Large intestine (tissue), 3 donors: ENCODE measurements at regions not wholly inside any gene's neighbourhood (a gene's known extent, or its start where the extent isn't known, plus 50 kb on each side); places are given as distances from the start of the nearest gene placed in this dataset.
"Not testable (repeated sequence)": the region's sequence is repeated elsewhere in the genome, so short reads cannot be mapped to it uniquely, and the experiment has no call there.

ENCODE experiments used
- DNase-seq, 2 donors: peaks; one replicate each; pipeline versions ENCODE4 v3.0.0 to v3.0.0-alpha.2; 2013
- H3K27ac ChIP-seq: one replicate; pipeline ENCODE4 v1.5.1; 2013; ENCODE audit warnings: low read length
- H3K27me3 ChIP-seq: 2 replicates; pipeline ENCODE4 v1.6.1; 2013; ENCODE audit warnings: low read length; ENCODE audit not compliant: control insufficient read depth, insufficient read depth
- H3K36me3 ChIP-seq: 2 replicates; pipeline ENCODE4 v1.6.1; 2013; ENCODE audit warnings: low read length; ENCODE audit not compliant: control insufficient read depth, insufficient read depth
- H3K4me1 ChIP-seq: one replicate; pipeline ENCODE4 v1.6.1; 2013; ENCODE audit warnings: low read length; ENCODE audit not compliant: control insufficient read depth, insufficient read depth
- H3K4me3 ChIP-seq: one replicate; pipeline ENCODE4 v1.5.1; 2013; ENCODE audit warnings: low read length
- H3K9me3 ChIP-seq: one replicate; pipeline ENCODE4 v1.6.1; 2013; ENCODE audit warnings: mild to moderate bottlenecking, low read depth, low read length, moderate library complexity; ENCODE audit not compliant: control insufficient read depth
- WGBS: methylation state at CpG from one replicate; pipeline ENCODE4 v1.1.5; 2013; ENCODE audit warnings: low lambda C conversion rate; ENCODE audit not compliant: insufficient coverage; 5-methylcytosine and 5-hydroxymethylcytosine counted together

DNA sequence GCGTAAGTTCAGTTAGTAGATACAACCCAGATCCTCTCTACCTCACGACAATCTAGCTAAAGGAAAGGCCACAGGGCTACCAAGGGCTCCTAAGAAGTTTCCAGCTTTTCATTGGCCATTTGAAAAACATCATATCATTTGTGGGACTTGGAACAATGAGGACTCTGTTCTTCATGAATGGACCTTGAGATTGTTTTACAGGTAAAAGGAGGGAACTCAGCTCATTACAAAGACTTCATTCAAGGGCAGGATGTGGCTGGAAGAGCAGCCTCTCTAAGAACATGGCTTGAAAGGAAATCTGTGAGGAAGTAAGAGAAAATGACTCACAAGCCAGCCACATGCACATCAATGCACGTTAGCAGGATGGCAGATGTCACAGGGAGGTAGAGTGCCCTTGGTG lies 105.9 kb upstream of the SLC7A11 start:
- no peaks in the 10 kb centered on the region for H3K36me3 ChIP-seq
- H3K27ac ChIP-seq, result no peak overlapping the region
- no peak overlapping the region for H3K4me3 ChIP-seq
- no peaks in the 10 kb centered on the region for H3K27me3 ChIP-seq
- H3K9me3 ChIP-seq, result no peaks in the 10 kb centered on the region
- no peaks in the 10 kb centered on the region for H3K4me1 ChIP-seq
- DNase-seq, result peak; percentile 2 to 37
- no CpG with 5 or more reads among the region's 3 CpGs for WGBS

DNA sequence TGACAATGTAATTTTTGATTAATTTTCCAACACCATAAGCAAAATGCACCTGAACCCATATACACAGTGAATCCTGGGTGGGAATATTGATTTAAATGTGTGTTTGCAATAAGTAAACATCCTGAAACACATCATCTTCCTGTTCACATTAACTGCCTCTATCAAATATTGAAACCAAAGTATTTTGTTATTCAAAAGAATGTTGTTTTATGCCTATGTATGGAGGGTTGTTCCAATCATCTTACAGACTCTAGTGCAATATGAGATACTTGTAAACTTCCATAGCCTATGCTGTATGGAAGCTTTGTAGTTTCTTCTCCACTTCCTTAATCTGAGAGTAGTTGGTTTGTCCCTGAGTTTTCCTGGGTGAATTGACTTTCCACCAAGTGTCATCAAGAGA lies 105.4 kb upstream of the SLC7A11 start:
- DNase-seq, result no peak
- H3K9me3 ChIP-seq, result no peaks in the 10 kb centered on the region
- no peak overlapping the region for H3K27ac ChIP-seq
- H3K27me3 ChIP-seq, result no peaks in the 10 kb centered on the region
- no peaks in the 10 kb centered on the region for H3K4me1 ChIP-seq
- no peak overlapping the region for H3K4me3 ChIP-seq
- no peaks in the 10 kb centered on the region for H3K36me3 ChIP-seq

DNA sequence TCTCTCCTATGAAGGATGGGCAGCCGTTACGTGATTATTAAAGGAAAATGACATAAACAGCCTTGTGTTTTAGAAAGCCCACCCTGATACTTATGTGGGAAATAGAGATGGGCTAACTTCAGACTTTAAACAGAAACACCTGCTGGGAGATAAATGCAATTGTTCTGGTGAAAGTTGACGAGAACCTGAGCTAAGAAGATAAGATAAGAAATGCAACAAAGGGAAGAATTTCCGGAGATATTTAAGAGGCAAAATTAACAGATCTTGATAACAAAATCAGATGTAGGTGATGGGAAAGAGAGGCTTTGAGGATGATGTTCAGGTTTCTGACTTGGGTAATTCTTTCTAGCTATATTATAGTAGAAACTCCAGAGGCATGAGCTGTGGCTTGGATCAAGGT lies 102.7 kb upstream of the SLC7A11 start:
- H3K4me3 ChIP-seq, result no peak overlapping the region
- 6% methylated on average over 2 of the region's 4 CpGs for WGBS
- no peak for DNase-seq
- no peaks in the 10 kb centered on the region for H3K36me3 ChIP-seq
- no peaks in the 10 kb centered on the region for H3K9me3 ChIP-seq
- H3K27ac ChIP-seq, result no peak overlapping the region
- no peaks in the 10 kb centered on the region for H3K27me3 ChIP-seq
- H3K4me1 ChIP-seq, result no peaks in the 10 kb centered on the region

DNA sequence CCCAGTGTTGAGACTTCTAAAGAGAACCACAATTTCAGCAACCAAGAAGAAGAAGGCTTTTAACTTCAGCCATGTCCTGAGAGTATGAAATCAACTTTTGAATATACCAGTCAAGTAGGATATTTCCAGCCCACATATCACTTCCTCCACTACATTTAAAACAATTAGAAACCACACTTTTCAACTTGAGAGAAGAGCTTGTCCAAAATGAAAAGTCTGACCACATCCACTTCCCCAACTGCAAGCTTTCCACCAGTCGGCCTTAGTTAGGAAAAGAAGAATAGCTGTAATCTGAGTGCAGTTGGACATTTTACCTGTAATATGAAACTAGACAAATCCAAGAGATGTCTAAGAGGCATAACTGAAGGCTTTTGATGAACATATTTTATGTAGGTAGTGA lies 101.9 kb upstream of the SLC7A11 start:
- WGBS, result no CpG with 5 or more reads among the region's 1 CpG
- H3K9me3 ChIP-seq, result no peaks in the 10 kb centered on the region
- no peak overlapping the region for H3K27ac ChIP-seq
- DNase-seq, result no peak
- H3K36me3 ChIP-seq, result no peaks in the 10 kb centered on the region
- no peaks in the 10 kb centered on the region for H3K27me3 ChIP-seq
- no peak overlapping the region for H3K4me3 ChIP-seq
- no peaks in the 10 kb centered on the region for H3K4me1 ChIP-seq

DNA sequence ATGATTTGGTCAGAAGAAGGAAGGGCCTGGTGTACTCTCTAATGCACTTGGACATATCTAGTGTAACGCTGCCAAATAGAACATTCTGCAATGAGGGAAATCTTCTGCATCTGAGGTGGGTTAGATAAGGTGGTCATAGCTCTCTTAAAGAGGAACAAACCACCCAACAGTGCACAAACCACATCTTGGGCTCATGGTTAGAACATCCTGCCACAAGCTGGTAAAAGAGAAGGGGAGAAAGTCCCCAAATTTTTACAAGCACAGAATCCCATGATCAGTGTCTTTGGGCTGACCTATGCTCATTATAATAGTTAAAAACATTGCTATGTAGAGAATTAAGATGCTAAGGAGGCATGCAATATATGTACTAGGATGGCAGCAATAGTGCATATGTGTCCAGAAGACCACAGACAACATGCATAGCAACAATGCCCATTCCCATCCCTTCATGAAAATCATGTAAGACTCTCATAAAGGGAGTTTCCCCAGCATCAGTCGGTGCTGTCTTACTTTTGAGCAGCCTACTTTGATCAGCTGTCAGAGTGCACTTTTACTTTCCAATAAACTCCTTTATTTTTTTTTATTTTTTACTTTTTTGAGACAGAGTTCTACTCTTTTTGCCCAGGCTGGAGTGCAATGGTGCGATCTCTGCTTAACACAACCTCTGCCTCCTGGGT lies 99.7 kb upstream of the SLC7A11 start:
- Histone ChIP-seq H3K9me3 (no peaks in the 10 kb centered on the region), H3K4me1 (no peaks in the 10 kb centered on the region), H3K36me3 (no peaks in the 10 kb centered on the region), H3K4me3 (no peak overlapping the region), H3K27me3 (no peaks in the 10 kb centered on the region), H3K27ac (no peak overlapping the region)
- DNase-seq, result no peak
- WGBS, result 90% methylated on average over 2 of the region's 3 CpGs

DNA sequence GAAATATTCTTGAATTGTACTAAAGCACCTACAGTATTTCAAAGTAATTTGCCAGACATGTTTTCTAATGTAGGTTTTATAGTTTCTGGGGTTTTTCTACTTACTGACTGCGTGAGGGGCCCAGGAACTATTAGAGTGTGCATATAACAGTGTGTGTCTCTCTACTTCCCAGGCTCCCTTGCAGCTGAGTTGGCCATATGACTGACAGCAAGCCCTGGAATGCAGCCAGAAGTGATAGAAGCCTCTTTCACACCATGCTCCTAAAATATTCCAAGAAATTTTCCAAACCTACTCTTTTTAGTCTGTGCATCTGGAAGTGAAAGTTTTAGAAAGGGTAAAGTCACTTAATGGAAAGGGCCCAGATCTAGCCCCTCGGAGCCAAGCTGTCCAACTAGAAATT lies 96.7 kb upstream of the SLC7A11 start:
- WGBS, result no CpG with 5 or more reads among the region's 2 CpGs
- no peaks in the 10 kb centered on the region for H3K27me3 ChIP-seq
- H3K27ac ChIP-seq, result no peak overlapping the region
- H3K9me3 ChIP-seq, result no peaks in the 10 kb centered on the region
- H3K36me3 ChIP-seq, result no peaks in the 10 kb centered on the region
- no peak overlapping the region for H3K4me3 ChIP-seq
- H3K4me1 ChIP-seq, result no peaks in the 10 kb centered on the region
- no peak for DNase-seq

DNA sequence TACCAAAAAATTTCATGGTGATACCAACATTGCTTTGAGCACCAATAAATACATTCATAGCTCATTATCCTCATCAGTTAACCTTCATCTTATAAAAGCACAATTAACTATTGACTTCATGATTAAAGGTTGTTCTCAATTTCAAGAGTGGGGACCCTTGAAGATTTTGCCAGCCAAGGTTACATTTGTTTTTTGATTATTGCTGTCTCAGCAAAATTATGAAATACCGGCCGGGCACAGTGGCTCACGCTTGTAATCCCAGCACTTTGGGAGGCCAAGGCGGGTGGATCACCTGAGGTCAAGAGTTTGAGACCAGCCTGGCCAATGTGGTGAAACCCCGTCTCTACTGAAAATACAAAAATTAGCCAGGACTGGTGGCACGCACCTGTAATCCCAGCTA lies 96.1 kb upstream of the SLC7A11 start:
- H3K27ac ChIP-seq, H3K27me3 ChIP-seq, H3K4me3 ChIP-seq, H3K36me3 ChIP-seq, H3K4me1 ChIP-seq, H3K9me3 ChIP-seq, DNase-seq: not testable (repeated sequence)
- WGBS, result no CpG with 5 or more reads among the region's 6 CpGs

DNA sequence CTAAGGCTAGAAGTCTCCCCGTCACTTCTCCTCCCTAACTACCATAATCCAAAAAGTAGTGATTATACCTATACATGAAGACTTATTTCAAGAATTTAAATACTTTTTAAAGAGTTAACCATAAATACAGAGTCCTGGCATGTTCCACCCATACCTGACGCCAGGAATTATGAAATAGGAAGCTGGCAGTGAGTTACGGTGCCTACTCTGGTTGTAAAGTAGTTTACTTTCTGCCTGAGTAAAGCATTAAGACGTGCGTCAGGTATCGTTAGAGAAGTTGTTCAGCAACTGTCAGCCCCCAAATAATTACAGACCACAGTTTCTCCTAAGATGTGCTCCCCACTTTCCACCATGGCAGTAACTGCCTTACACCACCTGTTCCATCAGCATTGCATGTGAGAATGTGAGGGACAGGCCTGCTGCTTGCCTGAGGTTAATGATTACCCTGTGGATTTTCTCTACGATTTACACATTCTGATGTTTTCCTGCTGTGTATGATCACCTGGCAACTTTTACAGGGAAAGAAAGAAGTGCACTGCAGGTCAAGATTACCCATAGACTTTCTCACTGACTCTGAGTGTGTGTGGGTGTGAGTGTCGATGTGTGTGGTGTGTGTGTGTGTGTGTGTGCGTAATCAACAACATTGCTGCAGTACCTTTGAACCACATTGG lies 92.3 kb upstream of the SLC7A11 start:
- H3K9me3 ChIP-seq, result no peaks in the 10 kb centered on the region
- H3K27ac ChIP-seq, result peak overlapping the region; percentile 42
- H3K4me1 ChIP-seq, result no peaks in the 10 kb centered on the region
- no peaks in the 10 kb centered on the region for H3K36me3 ChIP-seq
- peak; percentile 85 to 95 for DNase-seq
- no peaks in the 10 kb centered on the region for H3K27me3 ChIP-seq
- no peak overlapping the region for H3K4me3 ChIP-seq
- no CpG with 5 or more reads among the region's 9 CpGs for WGBS

DNA sequence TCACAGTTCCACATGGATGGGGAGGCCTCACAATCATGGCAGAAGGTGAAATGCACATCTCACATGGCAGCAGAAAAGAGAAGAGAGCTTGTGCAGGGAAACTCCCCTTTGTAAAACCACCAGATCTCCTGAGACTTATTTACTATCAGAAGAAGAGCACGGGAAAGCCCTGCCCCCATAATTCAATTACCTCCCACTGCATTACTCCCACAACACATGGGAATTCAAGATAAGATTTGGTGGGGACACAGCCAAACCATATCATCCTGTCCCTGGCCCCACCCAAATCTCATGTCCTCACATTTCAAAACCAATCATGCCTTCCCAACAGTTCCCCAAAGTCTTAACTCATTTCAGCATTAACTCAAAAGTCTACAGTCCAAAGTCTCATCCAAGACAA lies 90.3 kb upstream of the SLC7A11 start:
- H3K27me3 ChIP-seq, H3K27ac ChIP-seq, H3K9me3 ChIP-seq, H3K4me3 ChIP-seq, H3K4me1 ChIP-seq, DNase-seq, H3K36me3 ChIP-seq: not testable (repeated sequence)
- WGBS, result no CpG with 5 or more reads among the region's 1 CpG

DNA sequence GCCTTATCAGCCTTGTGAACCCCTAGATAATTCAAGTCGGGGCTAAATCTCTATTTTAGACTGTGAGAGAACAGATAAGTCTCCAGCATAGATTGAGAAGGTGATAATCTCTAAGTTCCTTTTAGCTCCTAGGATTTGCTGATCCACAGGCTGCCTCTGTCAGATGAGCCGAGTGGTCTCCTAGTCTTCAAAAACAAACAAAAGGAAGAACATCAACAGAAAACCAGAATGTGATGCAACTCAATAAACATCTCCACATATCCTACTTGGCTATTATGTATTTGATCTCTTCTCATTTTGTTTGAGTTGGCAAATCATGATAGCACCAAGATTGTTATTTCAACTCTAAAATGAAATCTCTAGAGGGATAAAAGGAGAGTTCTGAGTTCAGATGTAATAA lies 88.4 kb upstream of the SLC7A11 start:
- DNase-seq, result no peak
- Histone ChIP-seq H3K9me3 (no peaks in the 10 kb centered on the region), H3K36me3 (no peaks in the 10 kb centered on the region), H3K27me3 (no peaks in the 10 kb centered on the region), H3K4me1 (no peaks in the 10 kb centered on the region), H3K4me3 (no peak overlapping the region), H3K27ac (no peak overlapping the region)
- WGBS, result no CpG with 5 or more reads among the region's 2 CpGs

DNA sequence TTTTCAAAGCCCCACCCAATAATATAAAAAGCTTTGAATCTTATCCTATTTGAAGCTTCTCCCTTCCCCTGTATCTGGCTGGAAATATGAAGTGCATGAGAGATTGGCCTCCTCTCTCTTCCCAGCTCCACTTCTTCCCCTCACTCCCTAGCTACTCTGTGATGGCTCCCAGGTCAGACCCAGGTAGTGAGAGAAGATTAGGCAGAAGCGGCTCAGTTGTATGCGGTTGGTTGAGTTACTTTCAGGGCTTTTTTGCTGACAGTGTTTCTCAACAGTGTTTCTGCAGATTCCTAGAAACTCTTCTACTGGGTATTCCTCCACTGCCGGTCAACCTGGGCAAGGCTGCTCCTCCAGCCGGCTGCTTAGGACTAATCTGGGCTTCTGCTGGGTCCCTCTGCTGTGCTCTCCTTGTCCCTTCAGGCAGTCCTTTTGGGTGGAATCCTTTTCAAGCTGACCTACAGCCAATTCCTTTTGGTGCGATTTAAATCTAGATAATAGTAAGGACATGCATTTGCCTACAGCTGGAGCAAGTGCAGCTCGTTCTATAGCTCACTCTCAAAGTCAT lies 87.4 kb upstream of the SLC7A11 start:
- DNase-seq, result no peak
- no CpG with 5 or more reads among the region's 6 CpGs for WGBS
- H3K4me1 ChIP-seq, result no peaks in the 10 kb centered on the region

More for the DNA sequence above, 87.4 kb upstream of the SLC7A11 start:
- no peaks in the 10 kb centered on the region for H3K36me3 ChIP-seq
- no peaks in the 10 kb centered on the region for H3K9me3 ChIP-seq
- H3K27ac ChIP-seq, result no peak overlapping the region
- H3K27me3 ChIP-seq, result no peaks in the 10 kb centered on the region
- no peak overlapping the region for H3K4me3 ChIP-seq
